ENCODE measurements at regions not wholly inside any gene's neighbourhood (a gene's known extent, or its start where the extent isn't known, plus 50 kb on each side); places are given as distances from the start of the nearest gene placed in this dataset.

DNA sequence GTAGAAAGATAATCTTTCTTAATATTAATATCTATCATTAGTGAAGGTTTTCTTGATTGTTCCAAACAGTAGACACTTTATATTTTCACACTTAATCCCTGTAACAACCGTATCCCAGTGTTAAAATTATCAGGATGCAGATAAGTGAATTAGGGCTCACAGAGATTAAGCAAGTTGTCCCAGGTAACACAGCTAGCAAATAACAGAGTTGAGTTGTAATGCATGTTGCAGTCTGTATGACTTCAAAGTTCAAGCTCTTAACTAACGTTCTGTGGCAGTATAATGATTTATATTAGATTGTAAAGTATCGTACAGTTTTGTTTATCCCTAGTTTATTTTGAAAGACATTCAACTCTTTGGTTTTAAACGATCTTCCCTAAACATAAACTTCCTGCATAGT lies 517.5 kb downstream of the TFAP2B start:
- no peak for DNase-seq

GRCh38 chr6:51337277-51337676 lies 518.6 kb downstream of the TFAP2B start:
- DNase-seq: no peak

- no peak for DNase-seq
Measured at GRCh38 chr6:51339108-51339507, 520.4 kb downstream of the TFAP2B start.

GRCh38 chr6:51339728-51340127 lies 521.1 kb downstream of the TFAP2B start:
- no peak for DNase-seq

GRCh38 chr6:51342393-51342792 lies 523.7 kb downstream of the TFAP2B start:
- DNase-seq: no peak

DNA sequence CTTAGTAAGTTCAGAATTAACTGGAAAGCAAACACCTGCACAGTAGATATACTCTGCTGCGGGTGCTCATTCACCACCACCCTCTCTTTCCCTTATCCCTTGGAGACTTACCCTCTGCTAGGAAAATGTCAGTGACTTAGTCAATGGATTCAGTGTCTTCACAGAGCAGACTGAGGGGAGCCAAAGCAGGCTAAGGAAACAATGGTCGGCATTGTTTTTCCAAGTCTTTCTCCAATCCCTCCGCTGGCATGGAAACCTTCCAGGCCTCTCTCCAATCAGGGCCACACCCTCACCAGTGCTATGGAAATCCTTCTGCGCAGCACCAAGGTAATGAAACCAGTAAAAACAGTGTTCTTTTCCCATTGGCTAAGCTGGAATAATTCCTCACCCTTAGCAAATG lies 531.2 kb downstream of the TFAP2B start:
- DNase-seq: no peak

GRCh38 chr6:51350308-51350904 lies 531.7 kb downstream of the TFAP2B start:
- peak; percentile 3 to 21 for DNase-seq

GRCh38 chr6:51352506-51353029 lies 533.9 kb downstream of the TFAP2B start:
- no peak for DNase-seq

DNA sequence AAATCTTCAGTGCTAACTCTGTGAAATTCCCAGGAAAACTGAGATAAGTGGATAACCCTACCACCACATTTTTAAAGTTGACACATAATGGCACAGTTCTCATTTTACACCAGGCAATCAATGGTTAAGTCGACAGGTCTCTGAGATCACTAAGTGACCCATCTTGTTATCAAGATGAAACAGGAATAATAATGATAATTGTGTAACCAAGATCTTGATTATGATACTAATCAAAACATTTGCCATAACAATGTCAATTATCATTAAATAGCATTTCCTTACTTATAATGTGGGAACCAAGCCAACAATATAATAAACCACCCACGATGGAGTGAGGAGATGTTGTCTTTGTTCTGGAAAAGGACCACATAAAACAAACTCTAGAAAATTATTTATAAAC lies 541.6 kb downstream of the TFAP2B start:
- DNase-seq: no peak

GRCh38 chr6:51365566-51365965 lies 546.9 kb downstream of the TFAP2B start:
- no peak for DNase-seq

DNA sequence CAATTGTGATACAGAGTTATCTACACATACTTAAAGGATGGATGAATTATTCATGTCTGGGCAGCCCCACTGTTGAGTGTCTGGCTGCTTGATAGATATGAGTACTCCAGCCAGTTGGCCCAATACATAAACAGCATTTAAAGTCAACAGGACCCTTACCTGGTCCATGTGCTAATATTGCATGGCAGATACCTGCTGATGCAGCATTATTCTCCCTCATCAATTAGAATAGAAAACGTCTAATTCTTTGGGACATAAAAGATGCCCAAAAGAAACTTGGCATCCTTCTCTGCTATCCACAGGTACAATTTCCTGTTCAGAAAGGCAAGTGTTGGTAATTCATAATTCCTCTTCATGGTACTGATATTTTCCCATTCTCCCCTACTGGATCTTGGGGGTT lies 550.8 kb downstream of the TFAP2B start:
- DNase-seq: no peak

DNA sequence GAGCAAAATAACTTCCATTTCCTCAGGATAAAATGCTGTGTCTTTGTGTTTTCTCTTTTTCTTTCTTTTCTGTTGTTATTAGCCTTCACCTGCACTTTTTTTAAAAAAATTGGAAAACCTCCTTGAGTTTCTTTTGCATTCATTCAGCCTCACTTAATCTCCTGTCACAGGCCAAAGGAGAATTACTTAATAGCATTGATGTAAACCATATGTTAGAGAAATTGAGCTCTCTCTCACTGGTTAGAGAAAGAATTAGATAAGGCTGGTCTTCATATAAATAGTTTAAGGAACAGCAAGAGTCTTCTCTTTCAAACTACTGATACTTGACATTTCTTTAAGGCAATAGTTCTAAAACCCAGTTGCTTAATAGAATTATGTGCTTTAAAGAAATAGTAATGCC lies 564.2 kb downstream of the TFAP2B start:
- DNase-seq: no peak

GRCh38 chr6:51384736-51385135 lies 566.1 kb downstream of the TFAP2B start:
- no peak for DNase-seq

DNA sequence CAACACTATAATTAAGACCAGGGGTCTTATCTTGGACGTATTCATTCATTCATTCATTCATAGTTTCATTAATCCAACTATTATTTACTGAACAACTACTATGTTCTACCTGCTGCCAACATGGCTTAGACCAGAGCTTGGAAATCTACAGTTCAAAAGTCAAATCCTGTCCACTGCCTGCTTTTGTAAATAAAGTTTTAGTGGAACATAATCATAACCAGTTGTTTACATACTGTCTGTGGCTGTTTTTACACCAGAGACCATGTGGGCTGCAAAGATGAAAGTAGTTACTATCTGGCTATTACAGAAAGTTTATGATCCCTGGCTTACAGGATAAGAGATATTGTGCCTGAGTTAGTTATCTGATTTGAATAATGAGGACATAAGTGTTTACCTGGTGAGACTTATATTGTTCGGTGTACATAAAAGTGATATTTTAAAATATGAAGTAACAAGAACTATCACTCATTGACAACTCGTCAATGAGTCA lies 567.7 kb downstream of the TFAP2B start:
- DNase-seq: no peak

DNA sequence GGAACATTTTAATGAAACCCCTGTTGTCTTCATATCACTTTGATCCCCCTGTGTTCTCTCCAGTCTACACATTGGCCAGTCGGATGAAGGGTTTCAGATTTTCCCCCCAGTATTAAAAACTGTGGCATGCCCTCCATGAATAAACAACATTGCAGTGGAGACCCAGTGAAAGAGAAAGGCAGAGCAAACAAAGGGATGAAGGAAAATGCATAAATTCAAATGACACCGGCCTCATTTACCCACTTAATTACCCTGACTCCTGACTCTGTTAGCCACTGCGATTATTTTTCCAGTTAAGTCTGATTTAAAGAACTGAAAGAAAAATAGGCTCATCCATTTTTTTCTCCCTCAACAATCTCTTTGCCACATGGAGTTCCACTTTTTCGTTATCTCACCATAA lies 569.2 kb downstream of the TFAP2B start:
- no peak for DNase-seq

- DNase-seq: no peak
Measured at GRCh38 chr6:51394061-51394460, 575.4 kb downstream of the TFAP2B start.

GRCh38 chr6:51396583-51396982 lies 577.9 kb downstream of the TFAP2B start:
- DNase-seq: no peak

DNA sequence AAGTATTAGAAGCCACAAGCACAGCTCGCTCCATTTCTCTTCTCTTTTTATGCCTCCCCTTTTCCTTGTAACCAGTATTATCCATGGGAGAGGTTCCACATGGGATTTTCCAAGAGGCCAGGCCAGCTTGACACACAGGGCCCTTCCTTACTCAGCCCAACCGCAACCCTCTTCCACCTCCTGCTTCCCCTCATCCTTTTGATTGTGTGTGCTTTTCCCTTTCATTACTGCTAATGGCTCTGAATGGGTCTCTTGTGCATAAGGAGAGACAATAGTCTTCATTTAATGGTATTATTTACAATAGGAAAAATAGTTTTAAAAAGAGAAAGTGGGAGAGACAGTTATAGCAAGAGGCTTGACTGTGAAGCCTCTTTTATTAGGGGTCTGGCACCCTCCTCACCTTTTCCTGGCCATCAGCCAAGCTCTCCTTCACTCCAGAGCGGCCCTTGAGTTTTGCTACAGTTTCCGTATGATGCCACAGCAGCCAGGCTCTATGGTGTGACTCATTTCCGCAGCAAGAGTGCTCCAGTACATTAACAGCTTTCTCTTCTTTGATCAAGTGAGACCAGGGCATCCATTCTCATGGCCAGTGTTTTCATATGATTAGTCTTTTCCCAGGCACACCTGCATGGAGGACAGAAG lies 579.5 kb downstream of the TFAP2B start:
- no peak for DNase-seq

- DNase-seq: no peak
Measured at GRCh38 chr6:51398793-51399192, 580.1 kb downstream of the TFAP2B start.

DNA sequence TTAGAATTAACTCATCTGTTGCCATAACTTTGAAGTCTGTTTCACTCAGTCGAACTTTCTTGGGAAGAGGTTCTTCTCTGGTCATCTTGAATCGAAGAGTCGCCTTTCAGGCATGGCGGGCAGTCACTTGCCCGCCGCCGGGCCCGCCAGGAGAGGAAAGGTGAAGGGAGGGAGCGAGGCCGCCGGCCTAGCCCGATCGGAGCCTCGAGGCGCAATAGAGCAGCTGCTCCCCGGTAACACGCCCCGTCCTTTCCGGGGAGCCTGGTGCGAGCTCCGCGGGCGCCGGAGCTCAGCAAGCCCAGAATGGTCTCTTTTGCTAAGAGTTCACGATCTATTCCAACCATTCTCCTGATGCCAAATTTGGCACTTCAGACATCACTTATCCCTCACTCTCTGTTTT lies 591.8 kb downstream of the TFAP2B start:
- DNase-seq: no peak

DNA sequence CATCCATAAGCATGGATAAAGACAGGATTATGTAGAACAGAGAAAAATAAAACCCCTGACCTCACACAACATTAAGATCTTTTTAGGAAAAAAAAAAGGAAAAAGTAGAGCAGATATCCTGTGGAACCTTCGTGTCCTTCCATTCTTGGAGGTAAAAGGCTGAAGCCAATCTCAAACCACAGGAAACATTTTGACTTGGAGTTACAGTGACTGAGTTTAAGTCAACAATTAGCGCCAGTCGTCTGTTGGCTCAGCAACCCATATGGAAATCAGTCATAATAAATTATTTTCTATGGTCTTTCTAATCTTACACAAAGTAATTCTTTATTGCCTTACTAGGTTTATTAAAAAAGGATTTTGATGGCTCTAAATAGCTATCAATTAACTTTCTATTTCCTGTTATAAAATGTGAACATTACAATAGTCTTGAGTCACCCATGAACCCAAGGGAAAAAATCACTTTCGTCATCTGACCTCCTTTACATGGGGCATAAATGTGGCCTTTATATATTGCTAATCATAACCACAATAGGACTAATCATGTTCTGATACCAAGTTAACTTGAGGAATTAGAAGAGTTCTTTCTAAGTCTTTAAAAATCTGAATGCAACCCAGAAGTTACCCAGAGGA lies 592.9 kb downstream of the TFAP2B start:
- DNase-seq: no peak

- DNase-seq: no peak
Measured at GRCh38 chr6:51414361-51414760, 595.7 kb downstream of the TFAP2B start.

DNA sequence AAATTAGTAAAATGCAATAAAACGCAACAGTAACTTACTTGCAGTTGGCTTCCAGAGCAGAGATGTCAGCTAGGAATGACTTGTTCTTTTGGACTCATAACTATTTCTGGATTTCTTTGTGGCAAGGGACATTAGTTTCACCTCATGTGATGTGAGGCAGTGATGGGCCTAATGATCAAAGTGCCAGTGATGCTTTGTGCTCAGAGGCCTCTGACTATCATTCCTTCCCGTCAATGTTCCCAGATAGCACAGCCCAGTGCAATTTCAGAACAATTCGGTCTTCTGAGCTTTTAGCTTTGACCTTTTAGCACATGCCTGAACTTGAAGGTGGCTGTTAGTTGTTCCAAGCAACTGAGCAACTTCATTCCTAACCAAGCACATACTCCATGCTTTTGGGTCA lies 596.8 kb downstream of the TFAP2B start:
- DNase-seq: no peak

DNA sequence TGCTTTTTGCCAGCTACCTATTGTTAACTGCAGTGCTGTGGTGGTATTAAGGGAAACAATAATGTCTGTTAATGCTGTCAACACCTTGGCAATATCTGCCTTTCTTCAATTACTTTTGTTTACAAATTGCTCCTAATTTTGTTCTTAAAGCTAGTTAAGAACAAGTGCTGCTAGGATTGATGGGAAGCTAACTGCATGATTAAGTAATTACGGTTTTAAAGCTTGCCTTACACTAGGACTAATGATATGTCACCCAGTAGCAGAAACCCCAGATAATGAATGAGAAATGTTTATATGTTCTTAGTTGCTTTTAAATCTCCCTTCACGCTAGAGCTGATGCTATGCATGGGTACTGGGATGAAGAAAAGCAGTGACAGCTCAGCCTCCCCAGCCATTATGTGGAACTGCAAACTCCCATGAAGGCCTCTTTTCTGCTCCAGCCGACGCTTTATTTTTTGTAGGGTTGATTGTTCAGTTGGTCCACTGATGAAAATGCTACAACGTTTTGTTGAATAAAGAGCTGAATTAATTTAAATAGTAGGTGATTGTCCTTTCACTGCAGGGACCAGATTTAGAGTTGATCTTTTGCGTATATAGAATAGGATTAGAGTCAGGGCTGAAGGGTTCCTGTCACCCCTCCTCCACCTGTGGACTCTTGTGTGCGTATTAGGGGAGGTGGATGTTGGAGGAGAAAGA lies 610.5 kb downstream of the TFAP2B start:
- DNase-seq: no peak
